Epidermal melanocyte (primary cell): ENCODE measurements at regions not wholly inside any gene's neighbourhood (a gene's known extent, or its start where the extent isn't known, plus 50 kb on each side); places are given as distances from the start of the nearest gene placed in this dataset.
A peak's percentile ranks its signal among the peaks of the same experiment; 100 is the strongest.
"Not testable (repeated sequence)": the region's sequence is repeated elsewhere in the genome, so short reads cannot be mapped to it uniquely, and the experiment has no call there.

Experiments
- DNase-seq: peaks from one replicate; pipeline ENCODE4 v3.0.0; 2011; ENCODE audit warnings: low spot score; ENCODE audit not compliant: insufficient read length

DNA sequence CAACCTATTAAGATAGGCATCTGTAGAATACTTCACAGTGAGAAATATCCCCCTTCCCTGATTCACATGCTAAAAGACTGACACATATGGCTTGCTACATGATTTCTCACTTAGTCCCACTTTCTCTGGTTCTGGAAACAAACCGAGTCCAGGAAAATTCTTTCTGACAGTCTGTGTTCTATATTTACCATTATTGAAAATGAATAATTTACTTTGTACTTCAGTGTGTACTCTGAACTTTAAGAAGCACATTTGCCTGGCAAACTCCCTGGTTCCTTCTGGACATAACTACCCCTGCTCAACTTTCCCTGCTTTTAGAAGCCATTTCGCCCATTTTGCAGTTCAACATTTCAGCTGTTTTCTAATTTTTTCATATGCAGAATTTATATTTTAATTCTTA is 53.6 kb downstream of the APCS start:
- no peak for DNase-seq

- DNase-seq, result no peak
Measured at GRCh38 chr1:159646687-159647086, 59.1 kb downstream of the APCS start.

DNA sequence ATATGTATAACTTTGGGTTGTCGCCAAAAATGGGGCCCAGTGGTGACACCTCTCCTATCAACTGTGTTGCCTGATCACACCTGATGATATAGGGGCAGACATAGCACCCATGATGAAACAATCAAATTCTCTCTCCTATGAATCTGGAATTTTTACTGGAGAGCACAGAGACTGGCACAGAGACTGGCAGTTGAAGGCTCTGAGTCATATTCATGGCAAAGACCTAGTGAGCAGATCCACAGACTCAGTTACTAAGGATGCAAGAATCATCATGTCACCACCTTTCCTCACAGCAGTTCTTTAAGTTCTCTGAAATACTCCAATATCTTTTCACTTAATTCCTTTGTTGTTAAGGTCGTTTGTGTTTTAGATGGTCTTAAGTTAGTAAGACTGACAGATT is 60.0 kb downstream of the APCS start:
- no peak for DNase-seq

- no peak for DNase-seq
Measured at GRCh38 chr1:159652506-159652905, 61.9 kb downstream of the CRP start.

DNA sequence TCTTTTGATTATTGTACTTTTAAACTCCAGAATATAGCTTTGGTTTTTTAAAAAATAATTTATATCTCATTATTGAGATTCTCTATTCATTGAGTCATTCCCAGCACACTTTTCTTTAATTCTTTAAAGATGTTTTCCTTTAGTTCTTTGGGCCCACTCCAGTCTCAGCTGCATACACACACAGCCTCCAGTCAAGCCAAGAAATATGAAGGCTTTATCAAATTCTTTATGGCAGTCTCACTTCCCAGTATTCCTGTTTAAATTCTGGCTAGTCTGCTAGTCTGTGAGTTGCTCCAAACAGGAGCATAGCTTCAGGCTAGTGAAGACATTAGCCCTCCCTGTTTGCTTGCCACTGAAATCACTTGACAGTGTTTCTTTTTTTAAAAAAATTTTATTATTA is 61.2 kb downstream of the CRP start:
- DNase-seq, result peak; percentile 20

- DNase-seq, result not testable (repeated sequence)
Measured at GRCh38 chr1:159657477-159657876, 56.9 kb downstream of the CRP start.
